ENCODE measurements at regions not wholly inside any gene's neighbourhood (a gene's known extent, or its start where the extent isn't known, plus 50 kb on each side); places are given as distances from the start of the nearest gene placed in this dataset.

- DNase-seq, result peak; percentile 24
Observed at GRCh38 chr19:30733826-30734550, 361.8 kb downstream of the ZNF536 start.

DNA sequence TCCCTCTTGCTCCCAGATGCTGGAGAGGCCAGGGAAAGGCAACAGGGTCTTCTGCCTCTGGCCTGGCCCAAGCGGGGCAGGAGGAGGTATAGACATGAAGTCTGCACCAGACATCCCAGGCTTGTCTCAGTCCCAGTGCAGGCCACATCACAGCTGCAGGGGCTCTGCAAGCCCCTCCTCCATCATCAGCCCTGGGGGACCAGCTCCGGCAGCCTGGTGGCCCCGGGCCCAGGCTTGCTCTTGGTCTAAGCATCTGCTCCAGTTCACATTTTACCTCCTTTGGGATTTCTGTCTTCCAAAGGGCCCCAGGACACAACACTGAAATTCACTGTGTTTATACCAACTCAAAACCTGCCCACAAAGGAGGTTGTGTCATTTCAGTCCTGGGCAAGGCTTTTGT, 359.4 kb downstream of the ZNF536 start:
- no peak for DNase-seq

- no peak for DNase-seq
Observed at GRCh38 chr19:30729451-30729850, 357.3 kb downstream of the ZNF536 start.

- no peak for DNase-seq
Observed at GRCh38 chr19:30722761-30723160, 350.6 kb downstream of the ZNF536 start.

GRCh38 chr19:30722186-30722585, 350.0 kb downstream of the ZNF536 start:
- DNase-seq, result no peak

- DNase-seq, result no peak
Observed at GRCh38 chr19:30719999-30720345, 347.8 kb downstream of the ZNF536 start.

- DNase-seq, result peak; percentile 30
Observed at GRCh38 chr19:30719189-30719998, 347.2 kb downstream of the ZNF536 start.

- DNase-seq, result no peak
Observed at GRCh38 chr19:30718707-30719106, 346.5 kb downstream of the ZNF536 start.

DNA sequence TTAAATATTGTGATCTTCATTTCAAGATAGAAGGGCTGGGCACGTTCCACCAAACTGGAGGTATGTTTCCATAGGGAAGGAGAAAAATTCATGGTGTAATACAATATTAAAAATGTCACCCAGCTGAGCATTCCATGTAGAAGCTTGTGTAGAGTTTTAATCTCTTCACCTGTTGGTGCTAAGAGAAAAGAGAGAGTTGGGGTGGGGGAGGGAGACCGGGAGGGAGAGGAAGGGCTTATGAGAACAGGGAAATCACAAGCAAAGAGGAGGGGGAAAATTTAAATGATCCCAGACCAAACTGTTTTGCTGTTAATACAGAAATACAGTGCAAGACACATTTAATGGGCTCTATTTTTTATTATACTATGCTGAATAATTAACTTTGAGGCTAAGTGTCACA, 345.8 kb downstream of the ZNF536 start:
- DNase-seq, result no peak

DNA sequence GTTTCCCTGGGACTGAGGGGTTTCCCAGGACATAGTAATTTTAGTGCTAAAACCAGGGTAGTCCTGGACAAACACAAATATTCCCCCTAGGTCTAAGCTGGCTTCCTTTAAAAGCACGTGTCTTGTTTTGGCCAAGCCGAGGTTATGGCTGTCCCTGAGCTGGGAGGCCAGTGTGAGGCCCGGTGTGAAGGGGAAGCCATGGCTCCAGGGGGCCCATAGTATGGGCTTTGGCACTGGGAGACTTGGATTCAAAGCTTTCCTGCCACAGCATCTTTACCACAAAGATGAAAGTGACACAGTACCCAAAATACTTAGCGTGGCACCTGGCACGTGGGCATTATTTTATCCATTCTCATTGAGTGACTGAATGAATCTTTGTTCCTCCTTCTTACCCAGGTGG, 345.2 kb downstream of the ZNF536 start:
- DNase-seq, result no peak

- DNase-seq, result no peak
Observed at GRCh38 chr19:30712431-30713337, 340.5 kb downstream of the ZNF536 start.

GRCh38 chr19:30711826-30712225, 339.6 kb downstream of the ZNF536 start:
- no peak for DNase-seq

DNA sequence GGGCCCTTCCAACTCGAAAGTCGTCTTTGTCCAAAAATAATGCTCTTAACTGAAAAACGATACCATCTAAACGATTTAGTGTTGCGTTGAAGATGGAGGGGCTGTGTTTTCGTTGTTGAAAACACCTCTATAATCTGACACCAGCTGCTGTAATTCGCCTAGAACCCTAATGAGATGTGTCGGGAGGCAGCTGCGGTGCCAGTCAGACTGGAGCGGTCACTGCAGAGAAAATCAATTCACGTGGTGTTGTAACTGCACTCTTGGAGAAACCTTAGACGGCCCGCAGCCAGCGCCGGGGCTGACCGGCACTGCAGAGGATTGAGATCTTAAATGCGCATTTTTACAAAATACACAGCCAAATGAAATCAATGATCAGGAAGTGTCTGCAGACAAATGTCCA, 339.1 kb downstream of the ZNF536 start:
- DNase-seq, result no peak

- DNase-seq, result no peak
Observed at GRCh38 chr19:30710721-30711120, 338.5 kb downstream of the ZNF536 start.

DNA sequence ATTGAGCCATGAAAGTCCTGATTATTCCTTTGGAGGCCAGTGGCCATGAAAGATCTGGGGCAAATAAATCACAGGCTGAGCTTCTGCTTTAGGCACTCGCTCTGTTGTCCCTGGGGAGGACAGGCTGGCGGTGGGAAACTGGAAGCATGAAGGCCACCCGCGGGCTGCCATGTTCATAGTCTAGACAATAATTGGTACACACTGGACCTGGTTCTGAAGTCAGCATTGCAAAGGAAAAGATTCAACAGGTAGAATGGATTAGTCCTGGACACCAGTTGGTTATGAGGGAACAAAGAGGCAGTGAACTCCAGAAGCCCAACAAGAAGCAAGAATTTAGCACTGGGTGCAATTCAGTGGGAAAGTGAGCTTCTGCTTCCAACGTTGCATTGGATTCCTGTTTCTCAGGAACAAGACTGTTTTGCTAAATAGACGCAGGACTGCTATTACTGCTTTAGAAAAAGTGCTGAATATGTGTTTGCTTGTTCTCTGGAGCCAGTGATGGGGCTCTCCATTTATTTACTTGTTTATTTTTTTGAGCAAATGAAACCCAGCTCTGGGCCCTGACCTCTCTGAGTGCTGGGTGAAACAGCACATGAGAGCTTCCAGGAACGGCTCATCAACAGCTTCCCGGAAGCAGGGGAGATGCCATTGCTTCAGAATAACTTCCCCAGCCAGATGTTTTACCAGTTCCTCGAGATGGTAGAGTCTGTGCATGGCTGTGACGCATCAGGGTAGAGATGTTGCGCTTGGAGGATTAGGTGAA, 336.4 kb downstream of the ZNF536 start:
- DNase-seq, result no peak

- no peak for DNase-seq
Observed at GRCh38 chr19:30704771-30705330, 332.7 kb downstream of the ZNF536 start.

GRCh38 chr19:30703645-30704044, 331.5 kb downstream of the ZNF536 start:
- DNase-seq, result no peak

DNA sequence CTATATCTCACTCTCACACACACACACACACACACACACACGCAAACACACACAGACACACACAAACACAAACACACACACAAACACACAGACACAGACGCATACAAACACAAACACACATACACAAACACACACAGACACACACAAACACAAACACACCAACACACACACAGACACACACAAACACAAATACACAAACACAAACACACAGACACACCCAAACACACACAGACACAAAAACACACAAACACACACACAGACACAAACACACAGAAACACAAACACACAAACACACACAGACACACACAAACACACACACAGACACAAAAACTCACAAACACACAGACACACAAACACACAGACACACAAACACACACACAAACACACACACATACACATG, 329.0 kb downstream of the ZNF536 start:
- no peak for DNase-seq

GRCh38 chr19:30699871-30700280, 327.7 kb downstream of the ZNF536 start:
- DNase-seq, result no peak

GRCh38 chr19:30696514-30696913, 324.3 kb downstream of the ZNF536 start:
- DNase-seq, result no peak

GRCh38 chr19:30695171-30695875, 323.1 kb downstream of the ZNF536 start:
- no peak for DNase-seq
